GM10266 (cell line): ENCODE measurements at regions not wholly inside any gene's neighbourhood (a gene's known extent, or its start where the extent isn't known, plus 50 kb on each side); places are given as distances from the start of the nearest gene placed in this dataset.
"Not testable (repeated sequence)": the region's sequence is repeated elsewhere in the genome, so short reads cannot be mapped to it uniquely, and the experiment has no call there.

Experiments
- DNase-seq: peaks from one replicate; pipeline ENCODE4 v3.0.0; 2012; ENCODE audit errors: extremely low spot score
- CTCF ChIP-seq: IDR thresholded peaks from 2 replicates; pipeline ENCODE4 v1.5.1; 2012; ENCODE audit warnings: mild to moderate bottlenecking, low read depth; ENCODE audit not compliant: control insufficient read depth, insufficient read depth; ENCODE audit errors: missing control alignments

GRCh38 chr6:84905823-84906222 lies 141.4 kb upstream of the TBX18 start:
- no peak for TF ChIP-seq CTCF
- no peak for DNase-seq

DNA sequence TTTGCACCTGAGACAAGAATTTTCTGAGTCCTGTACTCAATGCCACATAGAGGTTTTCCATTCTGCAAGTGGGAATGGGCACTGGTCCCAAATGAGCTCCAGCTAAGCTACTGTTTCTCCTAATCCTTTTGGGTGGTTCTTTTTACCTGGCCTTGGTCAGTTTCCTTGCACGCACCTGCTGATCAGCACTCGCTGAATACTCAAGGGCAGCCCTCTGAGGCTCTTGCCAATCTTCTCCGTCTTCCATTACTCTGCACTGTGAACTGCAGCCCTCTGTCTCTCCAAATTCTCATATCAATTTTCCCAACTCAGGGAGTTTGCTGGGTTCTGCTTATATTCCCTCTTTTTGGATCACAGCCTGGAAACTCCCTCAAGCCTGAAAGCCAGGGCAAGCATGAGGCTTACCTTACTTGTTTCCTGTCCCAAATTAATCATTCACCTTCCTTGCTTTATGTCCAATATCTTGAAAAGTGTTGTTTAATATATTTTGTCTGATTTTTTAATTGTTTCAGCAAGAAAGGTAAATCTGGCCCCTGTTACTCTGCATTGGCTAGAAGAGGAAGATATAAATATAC lies 138.0 kb upstream of the TBX18 start:
- TF ChIP-seq CTCF = no peak
- no peak for DNase-seq

DNA sequence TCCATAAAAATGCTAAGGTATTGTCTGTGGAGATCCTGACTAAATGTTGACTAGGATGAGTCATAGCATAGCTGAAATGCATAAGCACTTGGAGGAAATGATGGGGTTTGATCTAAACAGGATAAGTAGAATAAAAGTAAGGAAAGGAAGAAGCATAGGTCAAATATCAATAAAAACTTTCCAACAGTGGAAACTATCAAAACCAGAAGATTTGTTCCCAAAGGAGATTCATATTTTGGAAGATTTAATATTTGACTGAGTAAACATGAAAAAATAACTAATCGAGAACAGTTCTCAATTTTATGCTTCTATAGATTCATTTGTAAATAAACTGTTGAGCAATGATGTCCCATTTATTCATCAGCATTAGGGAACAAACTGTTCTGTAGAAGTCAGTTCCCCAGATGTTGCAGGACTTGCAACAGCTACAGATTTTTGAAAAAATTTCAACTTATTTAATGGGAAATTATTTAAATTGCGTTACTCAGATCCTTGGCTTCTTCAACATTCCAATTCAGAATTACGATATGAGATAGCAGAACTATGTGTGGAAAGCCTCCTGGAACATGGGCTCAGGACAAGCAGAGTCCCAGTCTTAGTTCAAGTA lies 133.7 kb upstream of the TBX18 start:
- no peak for TF ChIP-seq CTCF
- no peak for DNase-seq

DNA sequence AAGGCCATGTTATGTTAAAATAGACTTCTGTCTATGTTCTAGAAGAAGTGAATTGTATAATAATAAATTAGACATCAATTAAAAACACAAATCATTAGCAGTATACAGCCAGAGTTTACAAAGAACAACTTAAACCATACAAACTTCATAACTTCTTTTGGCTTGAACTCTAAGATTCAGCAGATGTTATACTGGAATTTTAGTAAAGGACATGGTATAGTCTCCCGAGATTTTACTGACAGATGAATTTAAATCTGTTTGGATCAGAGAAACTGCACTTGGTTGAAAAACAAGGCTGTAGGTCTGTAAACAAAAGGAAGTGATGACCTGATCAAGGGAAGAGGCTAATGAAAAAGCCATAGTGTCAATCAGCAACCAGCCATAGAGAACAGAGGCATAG lies 132.6 kb upstream of the TBX18 start:
- no peak for TF ChIP-seq CTCF
- no peak for DNase-seq

DNA sequence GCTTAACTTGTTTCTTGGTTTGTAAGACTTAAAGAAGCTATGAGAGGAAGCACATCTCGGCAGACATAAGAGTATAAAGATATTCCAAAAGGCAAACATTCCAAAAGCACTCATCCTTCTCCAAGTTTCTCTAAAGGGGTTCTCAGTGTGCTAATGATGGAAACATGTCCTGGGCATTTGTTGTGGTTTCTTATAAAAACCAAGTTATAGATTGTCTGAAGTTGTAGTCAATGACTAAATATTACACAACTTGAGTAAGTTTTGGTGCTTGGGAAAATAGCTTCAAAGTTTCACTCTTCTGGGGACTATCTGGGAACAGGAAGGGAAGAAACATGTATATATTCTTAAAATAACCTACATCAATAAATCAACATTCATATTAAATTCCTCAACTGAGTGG lies 128.3 kb upstream of the TBX18 start:
- no peak for DNase-seq
- TF ChIP-seq CTCF = no peak

DNA sequence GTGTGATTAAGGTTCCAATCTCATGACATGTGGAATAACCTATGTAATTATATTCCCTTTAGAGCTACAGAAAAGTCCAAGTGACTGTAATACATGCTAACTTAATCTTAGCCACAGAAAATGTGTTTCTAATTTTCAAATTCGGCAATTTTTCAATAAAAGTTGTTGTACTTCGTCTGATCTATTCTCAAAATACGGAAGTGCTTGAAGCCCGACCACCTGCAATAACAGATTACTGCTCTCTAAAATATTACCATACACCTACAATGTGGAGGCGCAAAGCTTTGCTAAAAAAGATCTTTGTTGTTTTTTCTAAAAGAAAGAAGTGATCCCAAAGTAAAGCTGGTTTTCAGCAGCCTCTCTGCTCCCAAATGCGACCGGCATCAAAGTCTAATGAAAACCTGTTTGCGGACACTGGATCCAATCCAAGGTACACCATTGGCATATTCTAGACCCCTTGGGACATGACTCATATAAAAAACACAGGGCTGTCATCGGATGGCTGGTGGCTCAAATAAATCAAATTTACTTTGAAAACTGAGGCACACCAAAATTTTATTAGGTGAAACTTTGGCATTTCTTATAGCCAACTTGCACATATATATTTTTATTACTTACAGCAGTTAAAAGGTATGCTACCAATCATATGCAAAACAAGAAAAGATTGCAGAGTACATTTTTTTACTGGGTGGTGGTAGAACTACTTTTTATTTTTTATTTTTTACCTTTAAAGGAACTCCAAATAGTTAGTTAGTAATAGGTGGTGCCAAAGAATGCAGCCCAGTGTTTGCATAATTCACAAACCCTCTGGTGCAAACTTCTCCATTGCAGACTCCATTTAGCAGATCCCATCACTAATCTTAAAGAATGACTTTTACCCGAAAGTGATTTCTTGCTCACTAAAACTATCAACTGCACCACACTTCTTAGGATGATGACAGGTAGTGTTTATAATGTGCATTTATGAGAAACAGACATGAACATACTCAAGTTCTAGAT lies 118.7 kb upstream of the TBX18 start:
- no peak for TF ChIP-seq CTCF
- DNase-seq = no peak

DNA sequence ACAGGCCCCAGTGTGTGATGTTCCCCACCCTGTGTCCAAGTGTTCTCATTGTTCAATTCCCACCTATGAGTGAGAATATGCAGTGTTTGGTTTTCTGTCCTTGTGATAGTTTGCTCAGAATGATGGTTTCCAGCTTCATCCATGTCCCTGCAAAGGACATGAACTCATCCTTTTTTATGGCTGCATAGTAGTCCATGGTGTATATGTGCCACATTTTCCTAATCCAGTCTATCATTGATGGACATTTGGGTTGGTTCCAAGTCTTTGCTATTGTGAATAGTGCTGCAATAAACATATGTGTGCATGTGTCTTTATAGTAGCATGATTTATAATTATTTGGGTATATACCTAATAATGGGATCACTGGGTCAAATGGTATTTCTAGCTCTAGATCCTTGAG lies 115.0 kb upstream of the TBX18 start:
- DNase-seq = not testable (repeated sequence)
